ENCODE measurements at regions not wholly inside any gene's neighbourhood (a gene's known extent, or its start where the extent isn't known, plus 50 kb on each side); places are given as distances from the start of the nearest gene placed in this dataset.

GRCh38 chr1:58000116-58000515 is 546.4 kb downstream of the OMA1 start:
- no peak for DNase-seq (ENCODE audit: low spot score)

GRCh38 chr1:57996400-57996799 is 550.1 kb downstream of the OMA1 start:
- no peak for DNase-seq (ENCODE audit: low spot score)

- no peak for DNase-seq (ENCODE audit: low spot score)
Observed at GRCh38 chr1:57991289-57991688, 555.2 kb downstream of the OMA1 start.

- no peak for DNase-seq (ENCODE audit: low spot score)
Observed at GRCh38 chr1:57989877-57990276, 556.6 kb downstream of the OMA1 start.

GRCh38 chr1:57987523-57987922 is 559.0 kb downstream of the OMA1 start:
- DNase-seq (ENCODE audit: low spot score), result no peak

- no peak for DNase-seq (ENCODE audit: low spot score)
Observed at GRCh38 chr1:57986432-57986831, 560.1 kb downstream of the OMA1 start.

- no peak for DNase-seq (ENCODE audit: low spot score)
Observed at GRCh38 chr1:57984277-57984676, 560.4 kb upstream of the DAB1 start.

- DNase-seq (ENCODE audit: low spot score), result no peak
Observed at GRCh38 chr1:57983441-57983840, 559.6 kb upstream of the DAB1 start.

- DNase-seq (ENCODE audit: low spot score), result no peak
Observed at GRCh38 chr1:57982852-57983251, 559.0 kb upstream of the DAB1 start.

GRCh38 chr1:57976216-57976615 is 552.4 kb upstream of the DAB1 start:
- DNase-seq (ENCODE audit: low spot score), result no peak

GRCh38 chr1:57968321-57968720 is 544.5 kb upstream of the DAB1 start:
- DNase-seq (ENCODE audit: low spot score), result no peak

- no peak for DNase-seq (ENCODE audit: low spot score)
Observed at GRCh38 chr1:57966751-57967406, 543.0 kb upstream of the DAB1 start.

GRCh38 chr1:57966340-57966739 is 542.5 kb upstream of the DAB1 start:
- DNase-seq (ENCODE audit: low spot score), result no peak

GRCh38 chr1:57963581-57963980 is 539.7 kb upstream of the DAB1 start:
- no peak for DNase-seq (ENCODE audit: low spot score)

- DNase-seq (ENCODE audit: low spot score), result no peak
Observed at GRCh38 chr1:57959531-57960241, 535.8 kb upstream of the DAB1 start.

GRCh38 chr1:57957576-57957975 is 533.7 kb upstream of the DAB1 start:
- DNase-seq (ENCODE audit: low spot score), result no peak

GRCh38 chr1:57951390-57951789 is 527.5 kb upstream of the DAB1 start:
- no peak for DNase-seq (ENCODE audit: low spot score)

GRCh38 chr1:57949168-57949567 is 525.3 kb upstream of the DAB1 start:
- DNase-seq (ENCODE audit: low spot score), result no peak

- no peak for DNase-seq (ENCODE audit: low spot score)
Observed at GRCh38 chr1:57947471-57947870, 523.6 kb upstream of the DAB1 start.

GRCh38 chr1:57945045-57945444 is 521.2 kb upstream of the DAB1 start:
- no peak for DNase-seq (ENCODE audit: low spot score)

GRCh38 chr1:57943365-57943764 is 519.5 kb upstream of the DAB1 start:
- DNase-seq (ENCODE audit: low spot score), result no peak

- no peak for DNase-seq (ENCODE audit: low spot score)
Observed at GRCh38 chr1:57934745-57935144, 510.9 kb upstream of the DAB1 start.

- no peak for DNase-seq (ENCODE audit: low spot score)
Observed at GRCh38 chr1:57927003-57927402, 503.1 kb upstream of the DAB1 start.

- no peak for DNase-seq (ENCODE audit: low spot score)
Observed at GRCh38 chr1:57926025-57926552, 502.2 kb upstream of the DAB1 start.
